Peyer's patch (tissue), 4 donors: ENCODE measurements at regions not wholly inside any gene's neighbourhood (a gene's known extent, or its start where the extent isn't known, plus 50 kb on each side); places are given as distances from the start of the nearest gene placed in this dataset.
"Not testable (repeated sequence)": the region's sequence is repeated elsewhere in the genome, so short reads cannot be mapped to it uniquely, and the experiment has no call there.

Experiments used
- DNase-seq, 3 donors: peaks; one replicate each; pipeline ENCODE4 v3.0.0-alpha.2; 2017 to 2019
- H3K27ac ChIP-seq, 4 donors: fragments of 200-600 bp; sonication (generic); one replicate each; pipeline ENCODE4 v1.5.1; 2016 to 2019
- H3K27me3 ChIP-seq, 2 donors: fragments of 200-600 bp; sonication (generic); one replicate each; pipeline ENCODE4 v1.5.1; 2019
- H3K36me3 ChIP-seq, 3 donors: fragments of 200-600 bp; sonication (generic); one replicate each; pipeline ENCODE4 v1.5.1; 2016 to 2019
- H3K4me1 ChIP-seq, 4 donors: fragments of 200-600 bp; sonication (generic); one replicate each; pipeline ENCODE4 v1.5.1; 2016 to 2019
- H3K4me3 ChIP-seq, 4 donors: fragments of 200-600 bp; sonication (generic); 1 replicate in 3 of 4; 2 replicates in 1 of 4; pipeline ENCODE4 v1.5.1; 2016 to 2019; ENCODE audit warnings: mild to moderate bottlenecking in 1 of 4
- H3K9me3 ChIP-seq, 4 donors: fragments of 200-600 bp; sonication (generic); one replicate each; pipeline ENCODE4 v1.5.1; 2016 to 2019; ENCODE audit warnings: mild to moderate bottlenecking in 1 of 4
- CTCF ChIP-seq, 6 experiments: fragments of 450-650 bp in 4 of 6; fragments of 200-600 bp in 2 of 6; sonication (generic) in 1 of 6; IDR thresholded peaks; one replicate each; pipeline ENCODE4 v1.5.1; 2017 to 2019; ENCODE audit warnings: antibody characterized with exemption in 6 of 6, mild to moderate bottlenecking in 3 of 6, moderate library complexity in 1 of 6
- POLR2A ChIP-seq, 2 donors: fragments of 450-650 bp; IDR thresholded peaks; one replicate each; pipeline ENCODE4 v1.5.1; 2017; ENCODE audit warnings: antibody characterized with exemption in 2 of 2, mild to moderate bottlenecking in 2 of 2, moderate library complexity in 2 of 2

DNA sequence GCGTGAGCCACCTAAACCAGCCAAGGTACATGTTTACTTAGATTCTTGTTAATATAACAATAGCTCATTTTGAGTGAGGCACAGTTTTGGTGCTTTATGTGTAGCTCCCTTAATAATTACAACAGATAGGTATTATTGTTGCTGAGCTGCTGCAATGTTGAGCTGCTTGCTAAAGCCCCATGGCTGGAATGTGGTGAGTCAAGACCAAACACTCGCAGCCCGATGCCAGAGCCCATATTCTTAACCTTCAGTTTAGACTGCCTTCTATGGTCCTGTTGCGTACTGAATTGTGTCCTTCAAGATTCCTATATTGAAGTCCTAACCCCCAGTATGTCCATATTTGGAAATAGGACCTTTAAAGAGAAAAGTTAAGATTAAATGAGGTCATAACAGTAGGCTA lies 407.1 kb downstream of the NEBL start:
- Histone ChIP-seq H3K36me3 (no peaks in the 10 kb centered on the region), H3K9me3 (no peaks in the 10 kb centered on the region), H3K27ac (no peak overlapping the region), H3K4me3 (no peak overlapping the region), H3K4me1 (no peaks in the 10 kb centered on the region), H3K27me3 (no peaks in the 10 kb centered on the region)
- DNase-seq, result no peak
- no peak for TF ChIP-seq CTCF (IDR thresholded peaks at IDR 0.05)

DNA sequence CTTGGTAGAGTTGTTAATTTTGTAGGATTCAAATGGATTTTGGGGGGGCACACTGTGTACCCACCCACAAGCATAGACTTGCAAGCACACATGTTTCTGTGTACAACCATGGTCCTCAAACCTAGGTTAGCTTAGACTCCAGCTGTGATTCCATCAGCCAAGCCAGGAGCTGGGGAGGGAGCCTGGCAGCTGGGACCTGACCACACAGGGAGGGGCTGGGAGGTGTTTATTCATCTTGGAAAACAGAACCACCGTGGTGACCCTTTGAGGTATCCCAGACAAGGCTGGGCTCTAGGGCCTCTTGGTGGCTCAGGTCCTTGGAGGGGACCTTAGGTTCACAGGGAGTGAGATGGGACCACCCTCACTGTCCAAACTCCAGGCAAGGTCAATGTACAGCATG lies 410.3 kb downstream of the NEBL start:
- no peak for DNase-seq
- Histone ChIP-seq H3K36me3 (no peaks in the 10 kb centered on the region), H3K9me3 (no peaks in the 10 kb centered on the region), H3K4me3 (no peak overlapping the region), H3K27ac (no peak overlapping the region), H3K4me1 (no peaks in the 10 kb centered on the region), H3K27me3 (no peaks in the 10 kb centered on the region)
- TF ChIP-seq POLR2A (IDR thresholded peaks at IDR 0.05), result no peak
- TF ChIP-seq CTCF (IDR thresholded peaks at IDR 0.05), result no peak

DNA sequence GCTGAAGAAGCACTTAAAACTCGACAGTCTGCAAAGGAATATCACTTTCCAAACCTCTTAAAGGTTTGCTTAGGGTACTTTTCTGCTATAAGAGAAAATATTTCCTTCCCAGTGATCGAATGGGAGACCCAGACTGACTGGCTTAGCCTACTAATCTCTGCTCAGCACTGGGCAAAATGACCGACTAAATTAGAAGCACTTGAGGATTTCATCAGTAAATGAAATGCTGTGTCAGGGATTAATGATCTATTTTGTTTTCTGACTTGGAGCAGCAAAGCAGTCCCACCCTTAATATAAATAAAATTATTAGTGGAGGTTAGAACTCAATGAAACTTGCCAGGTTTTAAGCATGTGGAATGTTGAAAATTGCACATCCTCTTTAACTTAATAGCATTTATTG lies 411.6 kb downstream of the NEBL start:
- H3K27me3 ChIP-seq, result no peaks in the 10 kb centered on the region
- no peaks in the 10 kb centered on the region for H3K36me3 ChIP-seq
- no peaks in the 10 kb centered on the region for H3K4me1 ChIP-seq
- H3K27ac ChIP-seq, result no peak overlapping the region
- DNase-seq, result no peak
- TF ChIP-seq POLR2A (IDR thresholded peaks at IDR 0.05) (no peak), CTCF (IDR thresholded peaks at IDR 0.05) (no peak)
- no peak overlapping the region for H3K4me3 ChIP-seq
- H3K9me3 ChIP-seq, result no peaks in the 10 kb centered on the region

DNA sequence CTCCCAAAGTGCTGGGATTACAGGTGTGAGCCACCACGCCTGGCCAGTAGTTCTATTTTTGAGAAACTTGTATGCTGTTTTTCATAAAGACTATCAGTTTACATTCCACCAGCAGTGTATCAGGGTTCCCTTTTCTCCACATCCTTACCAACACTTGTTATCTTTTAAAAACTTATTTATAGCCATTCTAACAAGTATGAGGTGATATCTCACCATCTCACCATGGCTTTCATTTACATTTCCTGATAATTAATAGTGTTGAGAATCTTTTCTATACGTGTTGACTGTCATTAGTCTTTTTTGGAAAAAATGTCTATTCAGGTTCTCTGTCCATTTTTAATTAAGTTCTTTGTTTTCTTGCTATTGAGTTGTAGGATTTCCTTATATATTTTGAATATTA lies 416.1 kb downstream of the NEBL start:
- H3K9me3 ChIP-seq, result no peaks in the 10 kb centered on the region
- H3K4me1 ChIP-seq, result no peaks in the 10 kb centered on the region
- no peak overlapping the region for H3K4me3 ChIP-seq
- H3K27me3 ChIP-seq, result no peaks in the 10 kb centered on the region
- no peak for TF ChIP-seq CTCF (IDR thresholded peaks at IDR 0.05)
- TF ChIP-seq POLR2A (IDR thresholded peaks at IDR 0.05), result no peak
- no peak for DNase-seq
- no peaks in the 10 kb centered on the region for H3K36me3 ChIP-seq
- no peak overlapping the region for H3K27ac ChIP-seq

DNA sequence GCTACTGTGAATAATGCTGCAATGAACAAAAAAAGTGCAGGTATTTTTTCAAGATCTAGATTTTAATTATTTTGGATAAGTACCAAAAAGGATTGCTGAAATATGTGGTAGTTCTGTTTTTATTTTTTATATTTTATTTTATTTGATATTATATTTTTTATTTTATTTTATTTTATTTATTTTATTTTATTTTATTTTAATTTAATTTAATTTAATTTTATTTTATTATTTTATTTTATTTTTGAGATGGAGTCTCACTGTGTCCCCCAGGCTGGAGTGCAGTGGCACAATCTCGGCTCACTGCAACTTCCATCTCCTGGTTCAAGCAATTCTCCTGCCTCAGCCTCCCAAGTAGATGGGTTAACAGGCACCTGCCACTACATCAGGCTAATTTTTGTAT lies 416.5 kb downstream of the NEBL start:
- H3K4me1 ChIP-seq, H3K27me3 ChIP-seq, H3K4me3 ChIP-seq, H3K27ac ChIP-seq, DNase-seq, H3K9me3 ChIP-seq, H3K36me3 ChIP-seq: not testable (repeated sequence)

DNA sequence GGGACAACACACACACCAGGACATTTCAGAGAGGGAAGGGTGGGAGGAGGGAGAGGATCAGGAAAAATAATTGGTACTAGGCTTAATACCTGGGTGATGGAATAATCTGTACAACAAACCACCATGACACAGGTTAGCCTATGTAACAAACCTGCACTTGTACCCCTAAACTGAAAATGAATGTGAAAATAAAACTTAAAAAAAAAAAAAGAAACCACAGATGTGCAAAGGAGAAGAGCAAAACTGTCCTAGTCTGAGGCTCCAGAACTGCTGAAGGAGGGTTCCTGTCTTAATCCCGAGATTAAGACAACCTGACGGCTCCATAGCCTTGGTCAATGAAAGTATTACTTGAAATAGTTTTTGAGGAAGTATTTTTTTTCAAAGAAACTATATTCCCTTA lies 423.0 kb downstream of the NEBL start:
- Histone ChIP-seq H3K27ac (no peak overlapping the region), H3K4me1 (no peaks in the 10 kb centered on the region), H3K9me3 (no peaks in the 10 kb centered on the region), H3K27me3 (no peaks in the 10 kb centered on the region), H3K36me3 (no peaks in the 10 kb centered on the region), H3K4me3 (no peak overlapping the region)
- no peak for DNase-seq
- TF ChIP-seq POLR2A (IDR thresholded peaks at IDR 0.05), result no peak
- no peak for TF ChIP-seq CTCF (IDR thresholded peaks at IDR 0.05)
